Neuronal stem cell (in vitro differentiated cells): ENCODE measurements at regions not wholly inside any gene's neighbourhood (a gene's known extent, or its start where the extent isn't known, plus 50 kb on each side); places are given as distances from the start of the nearest gene placed in this dataset.

Source experiments
- DNase-seq: peaks from one replicate; pipeline ENCODE4 v3.0.0-alpha.2; 2013; ENCODE audit warnings: low spot score
- H2AFZ ChIP-seq: one replicate; pipeline ENCODE4 v1.6.1; 2013; ENCODE audit warnings: mild to moderate bottlenecking, low read length, inconsistent platforms
- H2AK5ac ChIP-seq: 2 replicates; pipeline ENCODE4 v1.6.1; 2013; ENCODE audit warnings: low read depth, mild to moderate bottlenecking, inconsistent platforms, low read length, moderate library complexity, mixed read lengths
- H2BK120ac ChIP-seq: 2 replicates; pipeline ENCODE4 v1.6.1; 2013; ENCODE audit warnings: low read depth, mild to moderate bottlenecking, inconsistent platforms, low read length, moderate library complexity, mixed read lengths
- H2BK12ac ChIP-seq: one replicate; pipeline ENCODE4 v1.6.1; 2013; ENCODE audit warnings: low read length, inconsistent platforms
- H2BK15ac ChIP-seq: 2 replicates; pipeline ENCODE4 v1.6.1; 2013; ENCODE audit warnings: mild to moderate bottlenecking, low read length, inconsistent platforms, mixed read lengths
- H2BK5ac ChIP-seq: one replicate; pipeline ENCODE4 v1.6.1; 2013; ENCODE audit warnings: inconsistent platforms, mild to moderate bottlenecking, low read length, moderate library complexity
- H3K14ac ChIP-seq: one replicate; pipeline ENCODE4 v1.6.1; 2013; ENCODE audit warnings: low read length, inconsistent platforms
- H3K18ac ChIP-seq: 2 replicates; pipeline ENCODE4 v1.6.1; 2013; ENCODE audit warnings: low read length, inconsistent platforms
- H3K23ac ChIP-seq: 2 replicates; pipeline ENCODE4 v1.6.1; 2013; ENCODE audit warnings: low read depth, mild to moderate bottlenecking, mixed read lengths, low read length, inconsistent platforms; ENCODE audit not compliant: poor library complexity
- H3K27ac ChIP-seq: replicated peaks from 3 replicates; pipeline ENCODE4 v1.5.1; 2013; ENCODE audit warnings: low read length, inconsistent platforms
- H3K27me3 ChIP-seq, 3 experiments: 2 replicates each; pipeline ENCODE4 v1.6.1; 2013; ENCODE audit warnings: low read length in 3 of 3, mild to moderate bottlenecking in 2 of 3, inconsistent platforms in 1 of 3, low read depth in 1 of 3, mixed read lengths in 1 of 3, moderate library complexity in 1 of 3; ENCODE audit not compliant: control insufficient read depth in 3 of 3, insufficient read depth in 3 of 3
- H3K36me3 ChIP-seq, 2 donors: replicated peaks in 1 of 2; 2 replicates each; pipeline ENCODE4 v1.6.1; 2013; ENCODE audit warnings: low read length in 2 of 2; ENCODE audit not compliant: control insufficient read depth in 2 of 2, insufficient read depth in 2 of 2
- H3K4ac ChIP-seq: 2 replicates; pipeline ENCODE4 v1.6.1; 2013; ENCODE audit warnings: inconsistent platforms, mild to moderate bottlenecking, low read length, moderate library complexity
- H3K4me1 ChIP-seq, 2 donors: 1 replicate in 1 of 2; 2 replicates in 1 of 2; pipeline ENCODE4 v1.6.1; 2013; ENCODE audit warnings: low read length in 2 of 2, low read depth in 1 of 2; ENCODE audit not compliant: control insufficient read depth in 2 of 2, insufficient read depth in 1 of 2
- H3K4me2 ChIP-seq: one replicate; pipeline ENCODE4 v1.6.1; 2013; ENCODE audit warnings: mild to moderate bottlenecking, low read length, inconsistent platforms; ENCODE audit not compliant: insufficient read depth, poor library complexity, severe bottlenecking
- H3K4me3 ChIP-seq, 2 donors: 2 replicates each; pipeline ENCODE4 v1.5.1; 2013; ENCODE audit warnings: low read length in 2 of 2, mild to moderate bottlenecking in 2 of 2, inconsistent platforms in 1 of 2, moderate library complexity in 1 of 2
- H3K79me1 ChIP-seq: one replicate; pipeline ENCODE4 v1.6.1; 2013; ENCODE audit warnings: low read depth, mild to moderate bottlenecking, inconsistent platforms, low read length, moderate library complexity
- H3K9ac ChIP-seq: one replicate; pipeline ENCODE4 v1.6.1; 2013; ENCODE audit warnings: mild to moderate bottlenecking, low read depth, low read length, inconsistent platforms; ENCODE audit not compliant: poor library complexity
- H3K9me3 ChIP-seq, 2 donors: replicated peaks in 1 of 2; 2 replicates each; pipeline versions ENCODE3 to v1.6.1; 2013; ENCODE audit warnings: low read length in 2 of 2, mild to moderate bottlenecking in 2 of 2, inconsistent platforms in 1 of 2, low read depth in 1 of 2, mixed read lengths in 1 of 2, moderate library complexity in 1 of 2; ENCODE audit not compliant: control insufficient read depth in 2 of 2, insufficient read depth in 1 of 2
- H4K8ac ChIP-seq: one replicate; pipeline ENCODE4 v1.6.1; 2013; ENCODE audit warnings: low read depth, mild to moderate bottlenecking, inconsistent platforms, low read length, moderate library complexity
- H4K91ac ChIP-seq: one replicate; pipeline ENCODE4 v1.6.1; 2013; ENCODE audit warnings: low read length, low read depth, mild to moderate bottlenecking, inconsistent platforms; ENCODE audit not compliant: poor library complexity
- WGBS, 2 donors: extraction: QIAGEN DNeasy Blood & Tissue Kit; methylation state at CpG; one replicate each; pipeline ENCODE4 v1.1.7; 2013; ENCODE audit warnings: missing lambda C conversion rate in 2 of 2, mixed read lengths in 1 of 2; ENCODE audit not compliant: insufficient read length in 2 of 2, insufficient replicate concordance in 1 of 2; ENCODE audit errors: extremely low coverage in 2 of 2; 5-methylcytosine and 5-hydroxymethylcytosine counted together

GRCh38 chr11:87466223-87466622 is 428.5 kb downstream of the TMEM135 start:
- DNase-seq: no peak

GRCh38 chr11:87465716-87466115 is 428.0 kb downstream of the TMEM135 start:
- Histone ChIP-seq H3K9me3 (no peaks in the 10 kb centered on the region), H3K4me3 (no peak overlapping the region), H2AK5ac (no peak overlapping the region), H2BK120ac (no peak overlapping the region), H3K4me1 (no peaks in the 10 kb centered on the region), H3K14ac (no peak overlapping the region), H2AFZ (no peak overlapping the region), H4K8ac (no peak overlapping the region), H3K27me3 (no peaks in the 10 kb centered on the region), H3K9ac (no peak overlapping the region), H4K91ac (no peak overlapping the region), H2BK5ac (no peak overlapping the region), H2BK12ac (no peak overlapping the region), H3K79me1 (no peaks in the 10 kb centered on the region), H2BK15ac (no peak overlapping the region), H3K27ac (no peak overlapping the region), H3K4ac (no peak overlapping the region), H3K36me3 (no peaks in the 10 kb centered on the region), H3K23ac (no peak overlapping the region), H3K18ac (no peak overlapping the region), H3K4me2 (no peak overlapping the region)
- DNase-seq: no peak
- no CpG with 5 or more reads among the region's 4 CpGs for WGBS, 2 donors

More at GRCh38 chr11:87466223-87466622, 428.5 kb downstream of the TMEM135 start:
- H4K8ac ChIP-seq: no peak overlapping the region
- WGBS, 2 donors: no CpG with 5 or more reads among the region's 2 CpGs
- H2AFZ ChIP-seq: no peak overlapping the region
- no peak overlapping the region for H3K23ac ChIP-seq
- no peaks in the 10 kb centered on the region for H3K4me1 ChIP-seq
- H3K4me2 ChIP-seq: no peak overlapping the region
- H4K91ac ChIP-seq: no peak overlapping the region
- H3K79me1 ChIP-seq: no peaks in the 10 kb centered on the region
- no peak overlapping the region for H2BK5ac ChIP-seq
- H3K36me3 ChIP-seq: no peaks in the 10 kb centered on the region
- H2BK15ac ChIP-seq: no peak overlapping the region
- H2BK120ac ChIP-seq: no peak overlapping the region
- H3K18ac ChIP-seq: no peak overlapping the region
- no peak overlapping the region for H3K14ac ChIP-seq
- H3K27ac ChIP-seq: no peak overlapping the region
- no peak overlapping the region for H3K4me3 ChIP-seq
- H3K9me3 ChIP-seq: no peaks in the 10 kb centered on the region
- no peak overlapping the region for H2AK5ac ChIP-seq
- no peak overlapping the region for H2BK12ac ChIP-seq
- no peak overlapping the region for H3K9ac ChIP-seq
- no peaks in the 10 kb centered on the region for H3K27me3 ChIP-seq
- H3K4ac ChIP-seq: no peak overlapping the region

DNA sequence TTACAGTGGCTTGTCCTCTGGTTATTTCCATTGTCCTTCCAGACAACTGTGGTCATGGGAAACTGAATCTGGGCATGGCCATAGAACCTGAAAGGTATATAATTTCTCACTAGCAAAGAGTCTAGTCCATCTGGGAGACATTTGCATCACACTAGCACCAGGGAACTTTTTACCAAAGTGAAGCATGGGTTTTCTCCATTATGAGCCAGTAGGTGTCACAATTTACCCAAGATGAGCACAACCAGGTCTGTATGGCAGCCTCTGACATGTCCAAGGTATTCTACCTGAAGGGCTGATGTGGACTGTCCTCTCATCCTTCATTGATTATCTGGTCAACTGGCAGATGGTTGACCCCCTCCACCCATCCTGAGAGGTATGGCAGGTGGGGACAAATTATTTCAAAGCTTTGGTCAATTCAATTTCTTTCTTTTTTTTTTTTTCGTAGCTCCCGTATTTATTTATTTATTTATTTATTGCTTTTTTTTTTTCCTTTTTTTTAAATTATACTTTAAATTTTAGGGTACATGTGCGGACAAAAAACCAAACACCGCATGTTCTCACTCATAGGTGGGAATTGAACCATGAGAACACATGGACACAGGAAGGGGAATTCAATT is 425.9 kb downstream of the TMEM135 start:
- Histone ChIP-seq H4K91ac (no peak overlapping the region), H4K8ac (no peak overlapping the region), H2BK120ac (no peak overlapping the region), H2BK12ac (no peak overlapping the region), H3K27me3 (no peaks in the 10 kb centered on the region), H3K4me1 (no peaks in the 10 kb centered on the region), H3K4ac (no peak overlapping the region), H3K23ac (no peak overlapping the region), H3K36me3 (no peaks in the 10 kb centered on the region), H3K4me2 (no peak overlapping the region), H3K9ac (no peak overlapping the region), H2BK5ac (no peak overlapping the region), H2AFZ (no peak overlapping the region), H3K4me3 (no peak overlapping the region), H3K14ac (no peak overlapping the region), H2BK15ac (no peak overlapping the region), H3K9me3 (no peaks in the 10 kb centered on the region), H3K18ac (no peak overlapping the region), H3K27ac (no peak overlapping the region), H2AK5ac (no peak overlapping the region), H3K79me1 (no peaks in the 10 kb centered on the region)
- no CpG with 5 or more reads among the region's 4 CpGs for WGBS, 2 donors
- peak; percentile 27 for DNase-seq

DNA sequence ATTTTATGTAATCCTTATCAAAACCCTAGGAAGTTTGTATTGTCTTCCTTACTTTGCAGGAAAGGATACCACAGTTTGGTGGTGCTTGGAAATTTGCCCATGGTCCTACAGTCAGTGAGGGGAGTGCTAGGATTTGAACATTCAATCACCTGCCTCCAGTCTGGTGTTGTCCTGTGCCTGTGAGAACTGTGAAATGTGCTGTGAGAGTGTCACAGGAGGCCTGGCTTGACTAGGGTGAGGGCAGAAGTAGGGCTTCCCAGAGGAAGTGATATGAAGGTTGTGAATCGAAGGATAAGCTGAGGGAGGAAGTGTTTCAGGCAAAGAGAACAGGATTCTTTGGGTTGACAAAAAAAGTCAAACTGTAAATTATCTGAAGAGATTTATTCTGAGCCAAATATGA is 424.4 kb downstream of the TMEM135 start:
- H3K27ac ChIP-seq: no peak overlapping the region
- no peaks in the 10 kb centered on the region for H3K27me3 ChIP-seq
- no peak overlapping the region for H2BK5ac ChIP-seq
- H3K4me1 ChIP-seq: no peaks in the 10 kb centered on the region
- H3K23ac ChIP-seq: no peak overlapping the region
- H2AK5ac ChIP-seq: no peak overlapping the region
- H2BK15ac ChIP-seq: no peak overlapping the region
- no peak overlapping the region for H4K91ac ChIP-seq
- no peaks in the 10 kb centered on the region for H3K36me3 ChIP-seq
- H3K4me3 ChIP-seq: no peak overlapping the region
- no peak overlapping the region for H3K4me2 ChIP-seq
- no peak overlapping the region for H3K9ac ChIP-seq
- H3K14ac ChIP-seq: no peak overlapping the region
- no peak overlapping the region for H3K4ac ChIP-seq
- H3K79me1 ChIP-seq: no peaks in the 10 kb centered on the region
- no CpG with 5 or more reads among the region's 1 CpG for WGBS, 2 donors
- no peak overlapping the region for H4K8ac ChIP-seq
- H3K9me3 ChIP-seq: no peaks in the 10 kb centered on the region
- no peak overlapping the region for H2BK12ac ChIP-seq
- H2AFZ ChIP-seq: no peak overlapping the region
- no peak for DNase-seq
- no peak overlapping the region for H2BK120ac ChIP-seq
- H3K18ac ChIP-seq: no peak overlapping the region
